DOHH2 (cell line): ENCODE measurements at regions not wholly inside any gene's neighbourhood (a gene's known extent, or its start where the extent isn't known, plus 50 kb on each side); places are given as distances from the start of the nearest gene placed in this dataset.

Experiments
- H3F3A ChIP-seq: fragments of 200-600 bp; sonication (generic), shearing (Covaris generic); 2 replicates; pipeline ENCODE4 v1.6.0; 2016; ENCODE audit warnings: antibody characterized with exemption, mild to moderate bottlenecking; ENCODE audit not compliant: control insufficient read depth, insufficient read depth
- H3K27ac ChIP-seq: fragments of 200-600 bp; sonication (generic); 2 replicates; pipeline ENCODE4 v1.5.1; 2014; ENCODE audit warnings: low read depth, mild to moderate bottlenecking, low read length, moderate library complexity
- H3K27me3 ChIP-seq: fragments of 200-600 bp; sonication (generic); 2 replicates; pipeline ENCODE4 v1.6.1; 2014; ENCODE audit warnings: mild to moderate bottlenecking, low read length, mixed read lengths; ENCODE audit not compliant: control insufficient read depth
- H3K36me3 ChIP-seq: fragments of 200-600 bp; sonication (generic); 2 replicates; pipeline ENCODE4 v1.6.1; 2014; ENCODE audit warnings: mild to moderate bottlenecking, low read length, moderate library complexity, mixed read lengths; ENCODE audit not compliant: control insufficient read depth
- H3K4me1 ChIP-seq: fragments of 200-600 bp; sonication (generic); 2 replicates; pipeline ENCODE4 v1.6.1; 2014; ENCODE audit warnings: mild to moderate bottlenecking, low read length, mixed read lengths; ENCODE audit not compliant: control insufficient read depth
- H3K4me2 ChIP-seq: fragments of 200-600 bp; sonication (generic); 2 replicates; pipeline ENCODE4 v1.6.0; 2014; ENCODE audit warnings: mild to moderate bottlenecking, low read length, moderate library complexity
- H3K4me3 ChIP-seq: fragments of 200-600 bp; sonication (generic); 2 replicates; pipeline ENCODE4 v1.5.1; 2014; ENCODE audit warnings: mild to moderate bottlenecking, low read length, mixed read lengths
- H3K79me2 ChIP-seq: fragments of 200-600 bp; sonication (generic); 2 replicates; pipeline ENCODE4 v1.6.1; 2014; ENCODE audit warnings: mild to moderate bottlenecking, low read length, mixed read lengths; ENCODE audit not compliant: control insufficient read depth
- H3K9me2 ChIP-seq: fragments of 200-600 bp; sonication (generic); replicated peaks from 2 replicates; pipeline ENCODE4 v1.6.1; 2014; ENCODE audit warnings: mild to moderate bottlenecking, low read length, mixed read lengths; ENCODE audit not compliant: control insufficient read depth
- H3K9me3 ChIP-seq: fragments of 200-600 bp; sonication (generic); 2 replicates; pipeline ENCODE4 v1.6.1; 2014; ENCODE audit warnings: antibody characterized with exemption, low read length, mixed read lengths; ENCODE audit not compliant: control insufficient read depth, insufficient read depth
- H4K20me1 ChIP-seq: fragments of 200-600 bp; sonication (generic); 2 replicates; pipeline ENCODE4 v1.6.0; 2014; ENCODE audit warnings: low read depth, mild to moderate bottlenecking, antibody characterized with exemption, low read length, moderate library complexity; ENCODE audit not compliant: control insufficient read depth, insufficient read depth
- CTCF ChIP-seq: fragments of 200-600 bp; sonication (generic); IDR thresholded peaks from one replicate; pipeline ENCODE4 v1.5.1; 2014; ENCODE audit warnings: antibody characterized with exemption, mild to moderate bottlenecking, low read depth, low read length; ENCODE audit not compliant: poor library complexity, severe bottlenecking
- EZH2phosphoT487 ChIP-seq: fragments of 200-600 bp; sonication (generic); IDR thresholded peaks from 2 replicates; pipeline ENCODE4 v1.6.1; 2017; ENCODE audit warnings: borderline replicate concordance, mild to moderate bottlenecking, antibody characterized with exemption, low read length, moderate library complexity, mixed read lengths

DNA sequence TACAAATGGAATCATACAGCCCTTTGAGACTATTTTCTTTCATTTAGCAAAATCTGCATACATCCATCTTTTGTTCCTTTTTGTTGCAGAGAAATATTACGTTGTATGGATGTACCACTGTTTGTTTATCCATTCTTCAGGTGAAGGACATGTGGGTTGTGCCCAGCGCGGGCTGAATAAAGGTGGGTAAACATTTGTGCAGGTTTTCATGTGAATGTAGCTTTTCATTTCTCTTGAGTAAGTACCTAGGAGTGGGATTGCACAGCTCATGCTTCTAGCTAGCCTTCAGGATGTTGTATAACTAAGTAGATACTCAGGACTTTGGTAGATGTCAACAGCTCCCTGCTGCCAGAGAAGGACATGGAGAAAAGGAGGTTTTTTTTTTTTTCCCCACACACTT is 50.6 kb upstream of the SPRED2 start:
- H4K20me1 ChIP-seq = no peaks in the 10 kb centered on the region

More for the DNA sequence above, 50.6 kb upstream of the SPRED2 start:
- Histone ChIP-seq H3K27ac (no peak overlapping the region), H3K36me3 (no peaks in the 10 kb centered on the region), H3K9me3 (no peaks in the 10 kb centered on the region), H3K4me2 (no peak overlapping the region), H3K79me2 (no peaks in the 10 kb centered on the region), H3K27me3 (no peaks in the 10 kb centered on the region), H3K9me2 (no peaks in the 10 kb centered on the region), H3F3A (no peaks in the 10 kb centered on the region), H3K4me1 (peaks cover 4% of the 10 kb centered on the region; the same call in 1 of the 2 replicates), H3K4me3 (no peak overlapping the region)
- TF ChIP-seq EZH2phosphoT487 (no peak), CTCF (no peak)
